ENCODE measurements at regions not wholly inside any gene's neighbourhood (a gene's known extent, or its start where the extent isn't known, plus 50 kb on each side); places are given as distances from the start of the nearest gene placed in this dataset.

- Histone ChIP-seq H3K27ac (ENCODE audit: low read depth in 1 of 2, low read length in 2 of 2) (no peak overlapping the region), H3K9ac (ENCODE audit: low read depth in 1 of 2, low read length in 2 of 2) (no peak overlapping the region)
- no peak for TF ChIP-seq CTCF (IDR thresholded peaks at IDR 0.05; ENCODE audit: low read depth, low read length, missing input control)
- no peak for TF ChIP-seq YY1 (IDR thresholded peaks at IDR 0.05)
- no peak for TF ChIP-seq ATF3 (IDR thresholded peaks at IDR 0.05)
- TF ChIP-seq HNF4G (IDR thresholded peaks at IDR 0.05) = no peak
- no peak for TF ChIP-seq TAF1 (conservative IDR thresholded peaks at IDR 0.05)
- no peak for TF ChIP-seq JUND (IDR thresholded peaks at IDR 0.05)
- TF ChIP-seq GABPA (IDR thresholded peaks at IDR 0.05 in 1 of 2, conservative IDR thresholded peaks at IDR 0.05 in 1 of 2) = no peak
- no peak for TF ChIP-seq SP1 (IDR thresholded peaks at IDR 0.05)
- no peak for TF ChIP-seq NR2F2 (IDR thresholded peaks at IDR 0.05)
- no peak for TF ChIP-seq RAD21 (IDR thresholded peaks at IDR 0.05)
- TF ChIP-seq REST (IDR thresholded peaks at IDR 0.05) = no peak
- no peak for TF ChIP-seq HNF4A (conservative IDR thresholded peaks at IDR 0.05)
- TF ChIP-seq FOXA2 (IDR thresholded peaks at IDR 0.05) = no peak
Observed at GRCh38 chr3:106065831-106066230, 197.0 kb upstream of the CBLB start.

GRCh38 chr3:106067711-106068110 lies 198.9 kb upstream of the CBLB start:
- WGBS = 86% methylated on average over 3 of the region's 3 CpGs
- Histone ChIP-seq H3K36me3 (ENCODE audit: control insufficient read depth in 4 of 4, insufficient read depth in 3 of 4, low read depth in 1 of 4, low read length in 3 of 4) (no peaks in the 10 kb centered on the region), H3K27ac (ENCODE audit: low read depth in 1 of 2, low read length in 2 of 2) (no peak overlapping the region), H3K9me3 (ENCODE audit: control insufficient read depth in 4 of 4, low read length in 3 of 4) (peaks cover 0 to 3% (median 0%) of the 10 kb centered on the region in 4 donors), H3K4me1 (ENCODE audit: control insufficient read depth in 4 of 4, insufficient read depth in 4 of 4, low read length in 3 of 4) (no peaks in the 10 kb centered on the region), H3K4me3 (ENCODE audit: low read depth in 1 of 3, low read length in 3 of 3) (no peak overlapping the region), H3K9ac (ENCODE audit: low read depth in 1 of 2, low read length in 2 of 2) (no peak overlapping the region), H3K27me3 (ENCODE audit: control insufficient read depth in 4 of 4, insufficient read depth in 4 of 4, low read length in 3 of 4) (no peaks in the 10 kb centered on the region)
- no peak for DNase-seq (ENCODE audit: low spot score)
- TF ChIP-seq GABPA (IDR thresholded peaks at IDR 0.05 in 1 of 2, conservative IDR thresholded peaks at IDR 0.05 in 1 of 2) (no peak), TAF1 (conservative IDR thresholded peaks at IDR 0.05) (no peak), JUND (IDR thresholded peaks at IDR 0.05) (no peak), FOXA2 (IDR thresholded peaks at IDR 0.05) (no peak), NR2F2 (IDR thresholded peaks at IDR 0.05) (no peak), CTCF (IDR thresholded peaks at IDR 0.05; ENCODE audit: low read depth, low read length, missing input control) (no peak), SP1 (IDR thresholded peaks at IDR 0.05) (no peak), YY1 (IDR thresholded peaks at IDR 0.05) (no peak), RXRA (IDR thresholded peaks at IDR 0.05) (no peak), FOXA1 (IDR thresholded peaks at IDR 0.05) (no peak), RAD21 (IDR thresholded peaks at IDR 0.05) (no peak), EGR1 (IDR thresholded peaks at IDR 0.05; ENCODE audit: low read depth in 2 of 2) (no peak), HNF4G (IDR thresholded peaks at IDR 0.05) (no peak), HNF4A (conservative IDR thresholded peaks at IDR 0.05) (no peak), ZBTB33 (IDR thresholded peaks at IDR 0.05) (no peak), MAX (IDR thresholded peaks at IDR 0.05) (no peak), ATF3 (IDR thresholded peaks at IDR 0.05) (no peak)

More at GRCh38 chr3:106065831-106066230, 197.0 kb upstream of the CBLB start:
- DNase-seq (ENCODE audit: low spot score) = no peak
- H3K4me3 ChIP-seq (ENCODE audit: low read depth in 1 of 3, low read length in 3 of 3) = no peak overlapping the region
- no peaks in the 10 kb centered on the region for H3K4me1 ChIP-seq (ENCODE audit: control insufficient read depth in 4 of 4, insufficient read depth in 4 of 4, low read length in 3 of 4)
- no peaks in the 10 kb centered on the region for H3K36me3 ChIP-seq (ENCODE audit: control insufficient read depth in 4 of 4, insufficient read depth in 3 of 4, low read depth in 1 of 4, low read length in 3 of 4)
- no peaks in the 10 kb centered on the region for H3K27me3 ChIP-seq (ENCODE audit: control insufficient read depth in 4 of 4, insufficient read depth in 4 of 4, low read length in 3 of 4)
- H3K9me3 ChIP-seq (ENCODE audit: control insufficient read depth in 4 of 4, low read length in 3 of 4) = peaks cover 0 to 3% (median 0%) of the 10 kb centered on the region in 4 donors

Data from liver (tissue), 8 donors.